ENCODE measurements at regions not wholly inside any gene's neighbourhood (a gene's known extent, or its start where the extent isn't known, plus 50 kb on each side); places are given as distances from the start of the nearest gene placed in this dataset.

- H3K27me3 ChIP-seq (ENCODE audit: control insufficient read depth in 1 of 2, insufficient read depth in 2 of 2, low read length in 2 of 2), result no peaks in the 10 kb centered on the region; a peak in 1 of 5 replicates
- ChIA-PET CTCF (ENCODE audit: low intra/inter-chr PET ratio, low total read pairs) (no interaction called here), POLR2A (no interaction called here)
- no peaks in the 10 kb centered on the region for H3K36me3 ChIP-seq (replicated peaks in 1 of 2; ENCODE audit: control insufficient read depth in 1 of 2, insufficient read depth in 2 of 2, low read length in 2 of 2)
- H3K4me3 ChIP-seq (replicated peaks in 1 of 3; ENCODE audit: insufficient read depth in 1 of 3, low read depth in 2 of 3, low read length in 3 of 3), result no peak overlapping the region
- no peak overlapping the region for H2AFZ ChIP-seq (ENCODE audit: low read length)
- no peaks in the 10 kb centered on the region for H4K20me1 ChIP-seq (ENCODE audit: insufficient read depth, low read length)
- no peak overlapping the region for H3K9ac ChIP-seq (ENCODE audit: insufficient read depth, low read depth, low read length)
- no peak for TF ChIP-seq ERF (CRISPR knock-in tag; IDR thresholded peaks at IDR 0.05)
- ATAC-seq (no peak), DNase-seq (ENCODE audit: low spot score) (no peak), FAIRE-seq (no peak)
- in situ Hi-C loops (cut with HindIII; ENCODE audit: extremely low pct_ligation_motif_present, low pct_unique_long_range_greater_than_20kb), result no loop called here
- H3K27ac ChIP-seq (ENCODE audit: extremely low read length, insufficient read depth, low read length), result no peak overlapping the region
- no peaks in the 10 kb centered on the region for H3K4me1 ChIP-seq (ENCODE audit: insufficient read depth, low read length)
- no peaks in the 10 kb centered on the region for H3K79me2 ChIP-seq (ENCODE audit: insufficient read depth, low read length)
- no peaks in the 10 kb centered on the region for H3K9me3 ChIP-seq (ENCODE audit: low read length)
- no TSS peak for BruUV-seq (replicated peaks)
- intact Hi-C loops (cut with micrococcal nuclease; ENCODE audit: unreplicated experiment), result no loop called here
- no peak overlapping the region for H3K4me2 ChIP-seq (ENCODE audit: low read depth, low read length)
These were observed 214.6 kb upstream of the UBE2E2 start for GRCh38 chr3:22988566-22988965.

GRCh38 chr3:22989716-22990115 is 213.4 kb upstream of the UBE2E2 start:
- H3K27me3 ChIP-seq (ENCODE audit: control insufficient read depth in 1 of 2, insufficient read depth in 2 of 2, low read length in 2 of 2), result no peaks in the 10 kb centered on the region; a peak in 1 of 5 replicates
- intact Hi-C loops (cut with micrococcal nuclease; ENCODE audit: unreplicated experiment), result no loop called here
- POLR2A ChIA-PET, result no interaction called here

More at GRCh38 chr3:22989716-22990115, 213.4 kb upstream of the UBE2E2 start:
- in situ Hi-C loops (cut with HindIII; ENCODE audit: extremely low pct_ligation_motif_present, low pct_unique_long_range_greater_than_20kb), result no loop called here
- no peaks in the 10 kb centered on the region for H4K20me1 ChIP-seq (ENCODE audit: insufficient read depth, low read length)
- no peak overlapping the region for H2AFZ ChIP-seq (ENCODE audit: low read length)
- no peaks in the 10 kb centered on the region for H3K9me3 ChIP-seq (ENCODE audit: low read length)
- no peak for TF ChIP-seq EHMT2 (IDR thresholded peaks at IDR 0.05; ENCODE audit: borderline replicate concordance, low read depth, low read length)
- no peak for TF ChIP-seq TCF7 (IDR thresholded peaks at IDR 0.05; ENCODE audit: low read depth)
- no peak for TF ChIP-seq XRCC5 (optimal IDR thresholded peaks at IDR 0.05; ENCODE audit: low read length)
- no peak for TF ChIP-seq ARHGAP35 (CRISPR knock-in tag; IDR thresholded peaks at IDR 0.05; ENCODE audit: borderline replicate concordance)
- no peak for DNase-seq (ENCODE audit: low spot score)
- no peak for ATAC-seq
- no peak overlapping the region for H3K27ac ChIP-seq (ENCODE audit: extremely low read length, insufficient read depth, low read length)
- no peak overlapping the region for H3K4me3 ChIP-seq (replicated peaks in 1 of 3; ENCODE audit: insufficient read depth in 1 of 3, low read depth in 2 of 3, low read length in 3 of 3)
- no peak for FAIRE-seq
- H3K36me3 ChIP-seq (replicated peaks in 1 of 2; ENCODE audit: control insufficient read depth in 1 of 2, insufficient read depth in 2 of 2, low read length in 2 of 2), result no peaks in the 10 kb centered on the region
- no TSS peak for BruUV-seq (replicated peaks)
- no peaks in the 10 kb centered on the region for H3K4me1 ChIP-seq (ENCODE audit: insufficient read depth, low read length)
- H3K9ac ChIP-seq (ENCODE audit: insufficient read depth, low read depth, low read length), result no peak overlapping the region
- 54% methylated on average over 17 of the region's 17 CpGs for WGBS (ENCODE audit: low lambda C conversion rate)
- H3K4me2 ChIP-seq (ENCODE audit: low read depth, low read length), result no peak overlapping the region
- no peaks in the 10 kb centered on the region for H3K79me2 ChIP-seq (ENCODE audit: insufficient read depth, low read length)
- CTCF ChIA-PET (ENCODE audit: low intra/inter-chr PET ratio, low total read pairs), result no interaction called here

Data from HepG2 (cell line).